Muscle of leg (tissue), 3 donors: ENCODE measurements at regions not wholly inside any gene's neighbourhood (a gene's known extent, or its start where the extent isn't known, plus 50 kb on each side); places are given as distances from the start of the nearest gene placed in this dataset.

ENCODE experiments used
- DNase-seq: peaks from one replicate; pipeline ENCODE4 v3.0.0; 2013
- H3K27ac ChIP-seq: one replicate; pipeline ENCODE4 v1.5.1; 2013; ENCODE audit warnings: mild to moderate bottlenecking, low read length, control low read depth
- H3K27me3 ChIP-seq: one replicate; pipeline ENCODE4 v1.6.1; 2013; ENCODE audit warnings: low read length; ENCODE audit not compliant: control insufficient read depth, insufficient read depth
- H3K36me3 ChIP-seq: one replicate; pipeline ENCODE4 v1.6.1; 2013; ENCODE audit warnings: low read length; ENCODE audit not compliant: control insufficient read depth, insufficient read depth
- H3K4me1 ChIP-seq: one replicate; pipeline ENCODE4 v1.6.1; 2013; ENCODE audit warnings: low read length; ENCODE audit not compliant: control insufficient read depth, insufficient read depth
- H3K4me3 ChIP-seq: one replicate; pipeline ENCODE4 v1.5.1; 2013; ENCODE audit warnings: low read length, control low read depth
- H3K9me3 ChIP-seq: replicated peaks from 2 replicates; pipeline ENCODE4 v1.6.1; 2013; ENCODE audit warnings: low read depth, low read length; ENCODE audit not compliant: control insufficient read depth
- WGBS: methylation state at CpG from one replicate; pipeline ENCODE4 v1.1.5; 2013; ENCODE audit warnings: missing lambda C conversion rate; ENCODE audit not compliant: insufficient coverage; 5-methylcytosine and 5-hydroxymethylcytosine counted together

DNA sequence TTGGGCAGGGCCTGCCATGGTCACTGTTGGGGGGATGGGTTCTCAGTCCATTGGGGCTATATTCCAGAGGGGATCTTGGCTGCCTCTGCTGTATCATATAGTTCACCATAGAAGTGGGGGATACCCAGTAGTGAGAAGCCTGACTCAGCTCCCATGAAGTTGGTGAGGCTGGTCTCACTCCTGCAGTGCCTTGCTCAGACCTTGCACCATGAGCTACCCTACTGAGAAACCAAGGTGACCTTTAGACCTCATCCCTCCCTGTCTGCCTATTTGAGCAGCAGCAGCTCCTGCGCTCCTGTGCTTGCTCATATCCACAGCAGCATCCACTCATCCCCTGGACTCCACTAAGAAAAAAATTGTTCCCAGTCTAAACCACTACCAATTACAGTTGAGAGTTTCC lies 56.0 kb upstream of the HEY2 start:
- WGBS, result 67% methylated on average over 1 of the region's 1 CpG
- H3K27me3 ChIP-seq, result no peaks in the 10 kb centered on the region

GRCh38 chr6:125699591-125699990 lies 49.8 kb upstream of the HEY2 start:
- no peaks in the 10 kb centered on the region for H3K9me3 ChIP-seq
- WGBS, result no CpG with 5 or more reads among the region's 4 CpGs
- no peaks in the 10 kb centered on the region for H3K27me3 ChIP-seq
- H3K4me3 ChIP-seq, result no peak overlapping the region
- DNase-seq, result no peak
- H3K27ac ChIP-seq, result no peak overlapping the region
- peaks cover 4% of the 10 kb centered on the region for H3K4me1 ChIP-seq
- no peaks in the 10 kb centered on the region for H3K36me3 ChIP-seq

More for the DNA sequence above, 56.0 kb upstream of the HEY2 start:
- Histone ChIP-seq H3K36me3 (no peaks in the 10 kb centered on the region), H3K9me3 (no peaks in the 10 kb centered on the region), H3K4me3 (no peak overlapping the region), H3K4me1 (no peaks in the 10 kb centered on the region), H3K27ac (no peak overlapping the region)
- no peak for DNase-seq
